MCF 10A (cell line): ENCODE measurements at regions not wholly inside any gene's neighbourhood (a gene's known extent, or its start where the extent isn't known, plus 50 kb on each side); places are given as distances from the start of the nearest gene placed in this dataset.

Source experiments
- BruUV-seq: library from RNA; stranded (reverse); fragments of 400-500 nt; replicated peaks from 2 replicates; lab custom pipeline; 2021; lab: Mats Ljungman, UMichigan
- CTCF ChIA-PET: fragments of 300-600 bp; sonication (Branson Sonifier 250); formaldehyde crosslinking; extraction: SDS; loops from one replicate; lab custom pipeline; 2021; ENCODE audit warnings: antibody characterized with exemption, inconsistent platforms; lab: Yijun Ruan, JAX
- POLR2A ChIA-PET: fragments of 300-600, 350-650 bp; sonication (Branson Sonifier 250); formaldehyde crosslinking; extraction: SDS; loops from one replicate; lab custom pipeline; 2020; ENCODE audit warnings: antibody characterized with exemption, inconsistent platforms; lab: Yijun Ruan, JAX
- DNase-seq: peaks from one replicate; pipeline ENCODE4 v3.0.0-alpha.2; 2018; ENCODE audit not compliant: unreplicated experiment
- H3K27ac Mint-ChIP-seq: one replicate; pipeline ENCODE4 v1.8.0; 2022; ENCODE audit warnings: mild to moderate bottlenecking, low read depth, mixed read lengths; ENCODE audit not compliant: unreplicated experiment
- H3K27me3 Mint-ChIP-seq: one replicate; pipeline ENCODE4 v1.8.0; 2022; ENCODE audit warnings: mixed read lengths; ENCODE audit not compliant: insufficient read depth, unreplicated experiment
- H3K36me3 Mint-ChIP-seq: one replicate; pipeline ENCODE4 v1.8.0; 2022; ENCODE audit warnings: mild to moderate bottlenecking, moderate library complexity, mixed read lengths; ENCODE audit not compliant: insufficient read depth, unreplicated experiment
- H3K4me1 Mint-ChIP-seq: one replicate; pipeline ENCODE4 v1.8.0; 2022; ENCODE audit warnings: mixed read lengths; ENCODE audit not compliant: insufficient read depth, unreplicated experiment
- H3K4me3 Mint-ChIP-seq: one replicate; pipeline ENCODE4 v1.8.0; 2022; ENCODE audit warnings: mild to moderate bottlenecking, moderate library complexity, mixed read lengths; ENCODE audit not compliant: unreplicated experiment
- H3K9me3 Mint-ChIP-seq: one replicate; pipeline ENCODE4 v1.8.0; 2022; ENCODE audit warnings: mixed read lengths; ENCODE audit not compliant: unreplicated experiment
- intact Hi-C: fragments of 100-400 bp; cut with micrococcal nuclease; formaldehyde crosslinking; loops from 2 replicates; pipeline ENCODE4 v1.14.1; 2022
- TF ChIP-seq, protein P1 (sequence below): fragments of 200-600 bp; IDR thresholded peaks from one replicate; pipeline ENCODE4 v1.8.0; 2022; ENCODE audit warnings: antibody characterized with exemption, mild to moderate bottlenecking; ENCODE audit not compliant: unreplicated experiment

DNA sequence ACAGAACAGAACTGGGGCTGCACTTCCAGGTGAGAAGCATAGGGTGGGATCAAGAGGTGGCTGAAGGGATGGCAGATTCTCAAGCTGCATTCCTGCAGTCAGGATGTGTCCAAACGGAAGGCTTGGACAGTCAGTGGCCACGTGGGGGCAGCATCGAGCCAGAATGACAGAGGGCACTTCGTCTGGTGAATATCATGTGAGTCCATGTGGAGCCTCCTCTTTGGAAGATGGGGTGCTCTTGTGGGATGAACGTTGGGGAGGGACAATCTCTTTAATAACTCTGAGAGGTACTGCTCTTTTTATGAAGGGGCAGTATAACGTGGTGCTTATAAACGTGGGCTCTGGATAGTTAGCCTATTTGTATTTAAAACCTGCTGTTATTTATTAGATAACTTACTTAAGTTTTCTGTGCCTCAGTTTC, 154.9 kb upstream of the NAV2 start:
- Mint-ChIP-seq H3K9me3 (no peaks in the 10 kb centered on the region), H3K27me3 (peaks cover 14% of the 10 kb centered on the region), H3K4me1 (peaks cover 6% of the 10 kb centered on the region), H3K27ac (no peak overlapping the region), H3K4me3 (no peak overlapping the region), H3K36me3 (no peaks in the 10 kb centered on the region)
- DNase-seq, result peak; percentile 83
- ChIA-PET POLR2A (interaction anchor here (0.5 to 0.7 kb wide), 3 partner anchors 154 to 405 kb away, joined by 3 read pairs; no protein-coding TSS in a partner anchor), CTCF (interaction anchor here (0.6 to 19.9 kb wide), 30 partner anchors 9 to 802 kb away, joined by 3 to 464 read pairs (median 4); partner anchors contain the start of gene MRGPRX2)
- intact Hi-C loops, result loop anchor here (1.0 to 2.0 kb wide), 4 partner anchors 251 to 575 kb away; no protein-coding TSS in a partner anchor
- TF ChIP-seq, protein P1, sequence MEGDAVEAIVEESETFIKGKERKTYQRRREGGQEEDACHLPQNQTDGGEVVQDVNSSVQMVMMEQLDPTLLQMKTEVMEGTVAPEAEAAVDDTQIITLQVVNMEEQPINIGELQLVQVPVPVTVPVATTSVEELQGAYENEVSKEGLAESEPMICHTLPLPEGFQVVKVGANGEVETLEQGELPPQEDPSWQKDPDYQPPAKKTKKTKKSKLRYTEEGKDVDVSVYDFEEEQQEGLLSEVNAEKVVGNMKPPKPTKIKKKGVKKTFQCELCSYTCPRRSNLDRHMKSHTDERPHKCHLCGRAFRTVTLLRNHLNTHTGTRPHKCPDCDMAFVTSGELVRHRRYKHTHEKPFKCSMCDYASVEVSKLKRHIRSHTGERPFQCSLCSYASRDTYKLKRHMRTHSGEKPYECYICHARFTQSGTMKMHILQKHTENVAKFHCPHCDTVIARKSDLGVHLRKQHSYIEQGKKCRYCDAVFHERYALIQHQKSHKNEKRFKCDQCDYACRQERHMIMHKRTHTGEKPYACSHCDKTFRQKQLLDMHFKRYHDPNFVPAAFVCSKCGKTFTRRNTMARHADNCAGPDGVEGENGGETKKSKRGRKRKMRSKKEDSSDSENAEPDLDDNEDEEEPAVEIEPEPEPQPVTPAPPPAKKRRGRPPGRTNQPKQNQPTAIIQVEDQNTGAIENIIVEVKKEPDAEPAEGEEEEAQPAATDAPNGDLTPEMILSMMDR, result peak; percentile 89
- no TSS peak for BruUV-seq

DNA sequence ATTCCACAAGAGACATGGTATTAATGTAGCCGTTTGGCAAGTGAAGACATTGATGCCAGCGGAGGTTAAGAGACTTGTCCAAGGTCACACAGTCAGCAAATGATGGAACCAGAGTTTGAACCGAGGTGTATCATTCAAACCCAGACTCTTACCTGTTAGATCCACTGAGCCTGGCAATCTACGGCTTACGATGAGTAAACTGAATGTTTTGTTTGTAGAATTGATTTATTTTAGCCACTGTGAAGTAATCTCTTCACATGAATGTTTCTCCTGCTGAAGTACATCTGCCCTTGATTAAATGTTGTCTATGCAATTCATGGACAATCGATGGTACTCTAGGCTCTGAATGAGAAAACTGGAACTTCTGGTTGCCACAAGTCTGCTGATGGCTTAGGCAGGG, 155.5 kb upstream of the NAV2 start:
- BruUV-seq, result no TSS peak

DNA sequence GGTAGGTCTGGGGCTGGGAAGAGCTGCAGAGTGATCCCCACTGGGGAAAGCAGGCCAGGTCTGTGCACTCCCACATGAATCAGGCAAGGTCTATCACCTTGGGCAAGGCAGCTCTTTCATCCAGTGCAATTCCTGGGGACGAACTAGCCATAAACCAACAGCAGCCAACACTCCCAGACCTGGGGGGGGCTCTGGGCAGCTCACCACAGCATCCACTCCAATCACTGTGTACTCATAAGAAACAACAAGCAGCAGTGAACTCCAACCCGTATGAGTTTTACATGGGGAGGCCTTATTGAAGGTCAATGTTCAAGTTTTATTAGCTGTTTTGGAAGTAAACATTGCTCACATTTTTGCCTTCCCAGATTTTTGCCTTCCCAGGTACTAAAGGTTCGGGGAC, 157.4 kb upstream of the NAV2 start:
- TF ChIP-seq, protein P1, result no peak
- BruUV-seq, result no TSS peak
- ChIA-PET CTCF (interaction anchor here (0.6 to 19.9 kb wide), 28 partner anchors 8 to 644 kb away, joined by 3 to 464 read pairs (median 6); no protein-coding TSS in a partner anchor), POLR2A (interaction anchor here (0.6 to 1.6 kb wide), 5 partner anchors 175 to 508 kb away, joined by 3 to 5 read pairs (median 3); no protein-coding TSS in a partner anchor)
- Mint-ChIP-seq H3K36me3 (no peaks in the 10 kb centered on the region), H3K27me3 (peaks cover 38% of the 10 kb centered on the region), H3K9me3 (no peaks in the 10 kb centered on the region), H3K27ac (no peak overlapping the region), H3K4me3 (no peak overlapping the region), H3K4me1 (no peaks in the 10 kb centered on the region)
- intact Hi-C loops, result no loop called here
- no peak for DNase-seq

More for the DNA sequence above, 155.5 kb upstream of the NAV2 start:
- H3K36me3 Mint-ChIP-seq, result no peaks in the 10 kb centered on the region
- peaks cover 19% of the 10 kb centered on the region for H3K27me3 Mint-ChIP-seq
- no peak overlapping the region for H3K27ac Mint-ChIP-seq
- H3K4me1 Mint-ChIP-seq, result peaks cover 6% of the 10 kb centered on the region
- intact Hi-C loops, result loop anchor here (1.0 to 2.0 kb wide), 4 partner anchors 252 to 576 kb away; no protein-coding TSS in a partner anchor
- no peak overlapping the region for H3K4me3 Mint-ChIP-seq
- TF ChIP-seq, protein P1, result no peak
- no peaks in the 10 kb centered on the region for H3K9me3 Mint-ChIP-seq
- POLR2A ChIA-PET, result interaction anchor here (0.5 to 0.7 kb wide), 2 partner anchors 155 to 186 kb away, joined by 3 read pairs; no protein-coding TSS in a partner anchor
- DNase-seq, result no peak
- CTCF ChIA-PET, result interaction anchor here (0.6 to 19.9 kb wide), 31 partner anchors 8 to 802 kb away, joined by 3 to 464 read pairs (median 4); partner anchors contain the start of gene MRGPRX2

DNA sequence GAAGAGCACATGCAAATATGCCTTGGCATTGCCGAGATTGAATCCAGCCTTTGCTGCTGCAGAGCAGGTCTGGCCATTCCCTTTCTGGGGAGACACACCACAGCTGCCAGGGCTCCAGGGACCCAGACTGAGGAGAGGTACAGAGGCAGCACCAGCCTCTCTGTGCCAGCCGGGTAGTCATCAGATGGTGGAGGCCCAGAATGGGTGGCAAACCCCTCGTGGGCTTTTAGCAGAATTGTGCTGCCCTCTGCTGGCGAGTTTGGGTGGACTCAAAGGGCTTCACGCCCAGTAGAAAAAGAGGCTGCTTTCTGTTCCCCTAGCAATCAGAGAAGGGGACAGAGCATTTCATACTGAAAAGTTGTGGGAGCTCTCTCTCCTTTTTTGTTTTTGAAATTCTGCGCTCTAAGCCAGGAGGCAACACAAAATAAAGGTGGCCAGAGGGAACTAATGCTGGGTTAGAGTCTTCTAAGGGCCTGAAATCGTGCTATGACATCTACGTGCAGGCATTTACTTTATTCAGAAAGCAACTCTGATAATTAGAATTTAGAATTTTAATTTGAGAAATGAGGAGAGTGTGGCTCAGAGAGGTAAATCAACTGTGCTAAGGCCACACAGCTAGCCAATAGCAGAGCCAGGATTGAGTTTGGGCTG, 158.8 kb upstream of the NAV2 start:
- Mint-ChIP-seq H3K4me1 (no peaks in the 10 kb centered on the region), H3K27me3 (peaks cover 52% of the 10 kb centered on the region), H3K4me3 (no peak overlapping the region), H3K27ac (no peak overlapping the region), H3K9me3 (no peaks in the 10 kb centered on the region), H3K36me3 (no peaks in the 10 kb centered on the region)
- POLR2A ChIA-PET, result interaction anchor here (1.3 kb wide), 1 partner anchor 294 kb away, joined by 3 read pairs; no protein-coding TSS in a partner anchor
- intact Hi-C loops, result loop anchor here (1.0 kb wide), 4 partner anchors 228 to 483 kb away; no protein-coding TSS in a partner anchor
- TF ChIP-seq, protein P1, result peak; percentile 88
- peak; percentile 85 for DNase-seq
- CTCF ChIA-PET, result interaction anchor here (0.6 to 19.9 kb wide), 79 partner anchors 9 to 1980 kb away, joined by 3 to 464 read pairs (median 5); no protein-coding TSS in a partner anchor
- no TSS peak for BruUV-seq
